Naive thymus-derived CD4-positive, alpha-beta T cell (primary cell): ENCODE measurements at regions not wholly inside any gene's neighbourhood (a gene's known extent, or its start where the extent isn't known, plus 50 kb on each side); places are given as distances from the start of the nearest gene placed in this dataset.
A peak's percentile ranks its signal among the peaks of the same experiment; 100 is the strongest.
"Not testable (repeated sequence)": the region's sequence is repeated elsewhere in the genome, so short reads cannot be mapped to it uniquely, and the experiment has no call there.

ENCODE experiments used
- ATAC-seq: fragments of 150-1000 bp; cut with Tn5 transposase; 2 replicates; pipeline ENCODE4 v1.10.0; 2021; ENCODE audit warnings: mild to moderate bottlenecking, moderate library complexity
- CTCF ChIA-PET: fragments of 350-600 bp; sonication (Branson Sonifier 250); formaldehyde crosslinking; loops from one replicate; lab custom pipeline; 2021; ENCODE audit warnings: antibody characterized with exemption; lab: Charles Lee
- POLR2A ChIA-PET: fragments of 350-600 bp; sonication (Branson Sonifier 250); formaldehyde crosslinking; loops from one replicate; lab custom pipeline; 2021; ENCODE audit warnings: antibody characterized with exemption, inconsistent platforms; lab: Charles Lee
- DNase-seq, 9 donors: peaks; one replicate each; pipeline versions ENCODE4 v3.0.0 to v3.0.0-alpha.2; 2020 to 2022; ENCODE audit warnings: mixed read lengths in 1 of 9
- H3K27ac ChIP-seq: one replicate; pipeline ENCODE4 v1.7.0; 2013; ENCODE audit warnings: mild to moderate bottlenecking, low read depth, low read length, moderate library complexity
- H3K27me3 ChIP-seq, 2 donors: one replicate each; pipeline ENCODE4 v1.7.0; 2013; ENCODE audit warnings: low read length in 2 of 2, mild to moderate bottlenecking in 2 of 2, moderate library complexity in 2 of 2; ENCODE audit not compliant: control insufficient read depth in 2 of 2, insufficient read depth in 2 of 2
- H3K36me3 ChIP-seq, 3 experiments: 1 replicate in 2 of 3; 2 replicates in 1 of 3; pipeline ENCODE4 v1.7.0; 2013; ENCODE audit warnings: low read length in 3 of 3, mild to moderate bottlenecking in 3 of 3, moderate library complexity in 1 of 3; ENCODE audit not compliant: insufficient read depth in 3 of 3, control insufficient read depth in 2 of 3
- H3K4me1 ChIP-seq, 2 donors: one replicate each; pipeline ENCODE4 v1.7.0; 2013; ENCODE audit warnings: low read length in 2 of 2, mild to moderate bottlenecking in 2 of 2, moderate library complexity in 1 of 2; ENCODE audit not compliant: control insufficient read depth in 2 of 2, insufficient read depth in 2 of 2
- H3K4me3 ChIP-seq: 2 replicates; pipeline ENCODE4 v1.7.0; 2013; ENCODE audit warnings: mild to moderate bottlenecking, low read length
- H3K9me3 ChIP-seq, 3 experiments: 1 replicate in 2 of 3; 2 replicates in 1 of 3; pipeline ENCODE4 v1.7.0; 2013; ENCODE audit warnings: low read length in 3 of 3; ENCODE audit not compliant: control insufficient read depth in 2 of 3
- H3K27ac Mint-ChIP-seq, 9 donors: one replicate each; pipeline ENCODE4 v1.8.0; 2020 to 2022; ENCODE audit warnings: mixed read lengths in 9 of 9, mild to moderate bottlenecking in 8 of 9, moderate library complexity in 5 of 9, inconsistent platforms in 2 of 9
- H3K27me3 Mint-ChIP-seq, 5 donors: one replicate each; pipeline ENCODE4 v1.8.0; 2021 to 2022; ENCODE audit warnings: mixed read lengths in 5 of 5, mild to moderate bottlenecking in 1 of 5
- H3K36me3 Mint-ChIP-seq, 5 donors: one replicate each; pipeline ENCODE4 v1.8.0; 2020 to 2022; ENCODE audit warnings: mixed read lengths in 5 of 5, mild to moderate bottlenecking in 3 of 5, inconsistent platforms in 1 of 5
- H3K4me1 Mint-ChIP-seq, 7 donors: one replicate each; pipeline ENCODE4 v1.8.0; 2020 to 2022; ENCODE audit warnings: mixed read lengths in 7 of 7, mild to moderate bottlenecking in 3 of 7, inconsistent platforms in 1 of 7
- H3K4me3 Mint-ChIP-seq, 10 donors: one replicate each; pipeline ENCODE4 v1.8.0; 2020 to 2022; ENCODE audit warnings: mild to moderate bottlenecking in 10 of 10, mixed read lengths in 10 of 10, moderate library complexity in 6 of 10, inconsistent platforms in 2 of 10
- H3K9me3 Mint-ChIP-seq, 11 donors: one replicate each; pipeline ENCODE4 v1.8.0; 2020 to 2022; ENCODE audit warnings: mixed read lengths in 11 of 11, mild to moderate bottlenecking in 4 of 11, inconsistent platforms in 1 of 11, moderate library complexity in 1 of 11
- intact Hi-C, 2 donors: fragments of 100-400 bp; cut with micrococcal nuclease; formaldehyde crosslinking; loops; one replicate each; pipeline ENCODE4 v1.15.1; 2023

DNA sequence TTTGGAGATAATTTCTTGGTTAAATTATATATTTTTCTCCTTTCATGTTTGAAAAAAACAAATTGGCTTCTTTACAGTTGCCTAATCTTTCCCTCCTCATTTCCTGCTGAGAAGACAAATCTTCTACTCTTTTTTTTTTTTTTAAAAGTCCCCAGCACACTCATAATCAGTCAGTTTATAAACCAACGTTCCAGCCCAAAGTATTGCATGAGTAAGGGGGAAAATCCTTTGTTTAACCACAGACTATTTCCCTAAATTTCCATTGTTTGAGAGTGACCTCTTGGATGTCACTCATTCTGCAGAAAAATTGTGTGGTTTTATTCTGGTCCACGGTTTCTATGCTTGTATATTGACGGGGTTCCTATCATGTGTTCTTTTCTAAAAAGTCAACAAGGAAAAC lies 55.1 kb upstream of the TLR4 start:
- H3K36me3 Mint-ChIP-seq = no peaks in the 10 kb centered on the region
- CTCF ChIA-PET = no interaction called here

DNA sequence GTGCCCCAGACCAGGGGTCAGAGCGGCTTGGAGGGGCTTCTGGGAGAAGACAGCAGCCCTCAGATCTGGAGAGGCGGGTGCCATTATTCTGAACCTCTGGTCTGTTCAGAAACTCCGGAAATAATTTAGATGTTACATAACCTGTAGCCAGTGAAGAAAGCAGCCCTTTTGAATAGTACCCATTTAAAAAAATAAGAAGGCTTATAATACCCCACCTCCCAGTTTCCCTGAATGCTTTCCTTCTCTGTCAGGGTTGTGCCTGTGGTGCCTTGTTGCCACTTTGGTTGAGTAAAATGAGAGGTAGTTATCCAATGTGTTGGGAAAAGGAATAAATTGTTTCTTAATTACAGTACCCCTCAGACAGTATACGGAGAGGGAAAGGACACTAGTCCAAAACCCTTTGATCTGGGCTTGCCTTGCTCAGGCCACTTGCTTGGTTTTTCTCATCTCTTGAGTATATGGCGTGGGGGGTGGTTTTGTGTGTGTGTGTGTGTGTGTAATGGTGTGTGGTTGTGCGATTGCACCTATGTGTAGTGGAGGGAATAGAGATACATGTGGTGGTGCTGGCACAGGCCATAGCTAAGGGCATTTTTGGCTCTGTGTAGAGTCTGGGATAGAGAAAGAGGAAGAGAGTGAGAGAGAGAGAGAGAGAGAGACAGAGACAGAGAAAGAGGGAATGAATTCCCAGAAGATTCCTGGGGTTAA lies 59.1 kb upstream of the TLR4 start:
- Histone ChIP-seq H3K4me3 (no peak overlapping the region), H3K9me3 (no peaks in the 10 kb centered on the region), H3K27ac (no peak overlapping the region), H3K36me3 (no peaks in the 10 kb centered on the region), H3K4me1 (no peaks in the 10 kb centered on the region), H3K27me3 (peaks cover 0 to 3% of the 10 kb centered on the region in 2 donors)
- peak; percentile 29 for ATAC-seq
- CTCF ChIA-PET = no interaction called here
- intact Hi-C loops = loop anchor here in 1 of 2 donors (1.0 to 10.0 kb wide), 2 partner anchors 138 to 1720 kb away; partner anchors contain the start of gene BRINP1
- DNase-seq = no peak
- POLR2A ChIA-PET = no interaction called here
- Mint-ChIP-seq H3K4me3 (peak overlapping the region in 6 of 10 donors; percentile 4 to 65 (median 31)), H3K36me3 (no peaks in the 10 kb centered on the region), H3K27ac (peak overlapping the region in 1 of 9 donors; percentile 19), H3K27me3 (peaks cover 28 to 65% (median 45%) of the 10 kb centered on the region in 5 donors), H3K9me3 (peaks cover 0 to 3% (median 0%) of the 10 kb centered on the region in 11 donors), H3K4me1 (peaks cover 5 to 12% (median 9%) of the 10 kb centered on the region in 7 donors)

More for the DNA sequence above, 55.1 kb upstream of the TLR4 start:
- ATAC-seq = no peak
- Histone ChIP-seq H3K9me3 (no peaks in the 10 kb centered on the region), H3K27me3 (no peaks in the 10 kb centered on the region), H3K27ac (no peak overlapping the region), H3K4me3 (no peak overlapping the region), H3K4me1 (no peaks in the 10 kb centered on the region), H3K36me3 (no peaks in the 10 kb centered on the region)
- Mint-ChIP-seq H3K9me3 (peaks cover 0 to 2% (median 0%) of the 10 kb centered on the region in 11 donors), H3K27me3 (peaks cover 12 to 49% (median 33%) of the 10 kb centered on the region in 5 donors), H3K27ac (no peak overlapping the region), H3K4me3 (no peak overlapping the region), H3K4me1 (peaks cover 5 to 12% (median 8%) of the 10 kb centered on the region in 7 donors)
- POLR2A ChIA-PET = no interaction called here
- DNase-seq = no peak
- intact Hi-C loops = loop anchor here in 1 of 2 donors (10.0 kb wide), 1 partner anchor 1716 kb away; the partner anchor contains the start of gene BRINP1

DNA sequence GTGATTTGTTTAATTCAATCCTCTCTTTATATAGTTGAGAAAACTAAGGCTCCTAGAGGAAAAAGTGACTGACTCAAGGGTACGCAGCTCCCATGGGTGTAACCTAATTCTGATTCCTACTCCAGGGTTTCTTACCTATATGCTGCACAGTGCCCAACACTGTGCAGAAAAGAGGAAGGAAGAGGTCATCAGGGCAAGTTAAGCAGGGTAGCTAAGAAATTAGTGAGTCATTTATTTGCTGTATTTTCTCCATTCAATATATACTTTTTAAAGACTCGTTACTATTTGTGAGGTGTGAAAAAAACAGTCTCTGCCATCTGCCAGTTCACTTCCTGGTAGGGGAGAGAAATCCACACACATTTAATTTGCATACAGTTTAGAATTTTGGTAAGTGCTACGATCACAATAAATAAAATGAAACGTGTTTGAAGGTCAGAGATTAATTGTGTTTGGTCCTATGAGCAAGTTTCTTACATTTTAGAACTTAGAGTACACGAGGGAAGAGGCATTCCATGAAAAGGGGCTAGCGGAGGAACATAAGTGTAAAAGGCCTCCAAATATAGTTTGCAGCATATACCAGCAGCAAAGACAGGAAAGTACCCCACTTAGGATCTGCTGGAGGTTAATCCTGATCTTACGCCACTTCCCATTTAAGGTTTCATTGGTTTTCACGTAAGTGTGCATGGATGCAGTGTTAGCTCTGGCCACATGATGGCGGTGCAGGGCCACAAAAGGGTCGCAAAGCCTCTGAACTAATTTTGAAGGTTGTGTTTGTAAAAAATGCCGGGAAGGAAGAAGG lies 59.9 kb upstream of the TLR4 start:
- Histone ChIP-seq H3K9me3 (no peaks in the 10 kb centered on the region), H3K27ac (no peak overlapping the region), H3K4me3 (no peak overlapping the region), H3K36me3 (no peaks in the 10 kb centered on the region), H3K4me1 (no peaks in the 10 kb centered on the region), H3K27me3 (peaks cover 0 to 3% of the 10 kb centered on the region in 2 donors)
- ChIA-PET POLR2A (no interaction called here), CTCF (no interaction called here)
- intact Hi-C loops = loop anchor here in 1 of 2 donors (1.0 to 10.0 kb wide), 2 partner anchors 139 to 1720 kb away; partner anchors contain the start of gene BRINP1
- peak overlapping the region in 1 of 9 donors; percentile 19 for H3K27ac Mint-ChIP-seq
- peak overlapping the region in 6 of 10 donors; percentile 4 to 65 (median 31) for H3K4me3 Mint-ChIP-seq
- peaks cover 0 to 2% (median 0%) of the 10 kb centered on the region in 11 donors for H3K9me3 Mint-ChIP-seq
- no peaks in the 10 kb centered on the region for H3K36me3 Mint-ChIP-seq
- ATAC-seq (peak; percentile 85), DNase-seq (peak; percentile 8 to 58 (median 19))
- H3K27me3 Mint-ChIP-seq = peaks cover 28 to 57% (median 39%) of the 10 kb centered on the region in 5 donors
- peaks cover 5 to 12% (median 9%) of the 10 kb centered on the region in 7 donors for H3K4me1 Mint-ChIP-seq

DNA sequence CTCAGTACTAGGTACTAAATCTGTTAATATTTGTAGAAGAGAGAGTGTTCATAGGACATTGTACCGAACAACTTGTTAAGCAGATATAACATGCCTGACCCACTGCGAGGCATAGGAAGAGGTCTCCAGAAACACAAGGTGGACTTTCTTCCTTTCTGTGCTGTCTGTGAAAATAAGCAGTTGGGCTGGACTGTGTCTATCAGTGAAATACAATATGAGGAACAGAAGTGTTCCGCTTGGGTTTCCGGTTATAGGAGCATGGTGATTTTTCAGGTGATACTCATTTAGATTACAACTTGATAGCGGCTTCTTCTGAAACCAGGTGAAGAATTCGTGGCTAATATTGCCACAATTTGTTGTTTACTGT lies 60.9 kb upstream of the TLR4 start:
- Mint-ChIP-seq H3K36me3 (no peaks in the 10 kb centered on the region), H3K4me1 (peaks cover 5 to 12% (median 9%) of the 10 kb centered on the region in 7 donors), H3K9me3 (peaks cover 0 to 2% (median 0%) of the 10 kb centered on the region in 11 donors), H3K4me3 (no peak overlapping the region), H3K27me3 (peaks cover 28 to 53% (median 34%) of the 10 kb centered on the region in 5 donors), H3K27ac (no peak overlapping the region)
- intact Hi-C loops = loop anchor here in 1 of 2 donors (10.0 kb wide), 1 partner anchor 1722 kb away; the partner anchor contains the start of gene BRINP1
- H3K27me3 ChIP-seq = peaks cover 0 to 3% of the 10 kb centered on the region in 2 donors
- no peaks in the 10 kb centered on the region for H3K36me3 ChIP-seq
- no peaks in the 10 kb centered on the region for H3K4me1 ChIP-seq
- DNase-seq = no peak
- ATAC-seq = no peak
- H3K9me3 ChIP-seq = no peaks in the 10 kb centered on the region
- H3K4me3 ChIP-seq = no peak overlapping the region
- CTCF ChIA-PET = no interaction called here
- POLR2A ChIA-PET = no interaction called here
- no peak overlapping the region for H3K27ac ChIP-seq

DNA sequence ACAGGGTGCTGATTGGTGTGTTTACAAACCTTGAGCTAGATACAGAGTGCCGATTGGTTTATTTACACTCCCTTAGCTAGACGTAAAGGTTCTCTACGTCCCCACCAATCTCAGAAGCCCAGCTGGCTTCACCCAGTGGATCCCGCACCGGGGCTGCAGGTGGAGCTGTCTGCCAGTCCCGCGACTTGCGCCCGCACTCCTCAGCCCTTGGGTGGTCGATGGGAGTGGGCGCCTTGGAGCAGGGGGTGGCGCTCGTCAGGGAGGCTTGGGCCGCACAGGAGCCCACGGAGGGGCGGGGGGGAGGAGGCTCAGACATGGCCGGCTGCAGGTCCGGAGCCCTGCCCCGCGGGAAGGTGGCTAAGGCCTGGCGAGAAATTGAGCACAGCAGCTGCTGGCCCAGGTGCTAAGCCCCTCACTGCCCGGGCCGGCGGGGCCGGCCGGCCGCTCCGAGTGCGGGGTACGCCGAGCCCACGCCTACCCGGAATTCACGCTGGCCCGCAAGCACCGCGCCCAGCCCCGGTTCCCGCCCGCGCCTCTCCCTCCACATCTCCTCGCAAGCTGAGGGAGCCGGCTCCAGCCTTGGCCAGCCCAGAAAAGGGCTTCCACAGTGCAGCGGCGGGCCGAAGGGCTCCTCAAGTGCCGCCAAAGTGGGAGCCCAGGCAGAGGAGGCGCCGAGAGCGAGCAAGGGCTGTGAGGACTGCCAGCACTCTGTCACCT lies 61.5 kb upstream of the TLR4 start:
- H3K9me3 Mint-ChIP-seq, H3K9me3 ChIP-seq, POLR2A ChIA-PET: not testable (repeated sequence)

DNA sequence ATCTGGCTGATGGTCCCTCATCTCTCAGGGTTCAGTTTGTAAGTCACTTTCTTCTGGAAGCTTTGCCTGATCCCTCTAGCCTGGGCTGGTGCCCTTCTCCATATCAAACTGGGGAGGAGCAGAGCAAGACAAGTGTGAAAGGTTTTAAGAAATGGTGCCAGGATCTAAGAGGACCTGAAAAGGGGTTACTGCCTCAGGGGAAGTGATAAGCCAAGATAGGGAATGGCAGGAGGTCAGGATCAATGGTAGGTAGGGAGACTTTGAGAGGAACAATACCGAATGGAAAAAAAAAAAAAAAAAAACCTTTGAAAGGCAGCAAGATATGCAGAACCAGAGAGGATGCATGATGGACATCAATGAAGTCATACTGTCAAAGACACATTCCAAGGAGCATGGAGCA lies 67.5 kb upstream of the TLR4 start:
- Histone ChIP-seq H3K27me3 (no peaks in the 10 kb centered on the region), H3K4me1 (no peaks in the 10 kb centered on the region), H3K4me3 (no peak overlapping the region), H3K27ac (no peak overlapping the region), H3K9me3 (no peaks in the 10 kb centered on the region), H3K36me3 (no peaks in the 10 kb centered on the region)
- intact Hi-C loops = no loop called here
- Mint-ChIP-seq H3K27me3 (peaks cover 0 to 12% (median 9%) of the 10 kb centered on the region in 5 donors), H3K4me1 (no peaks in the 10 kb centered on the region), H3K9me3 (peaks cover 0 to 9% (median 0%) of the 10 kb centered on the region in 11 donors), H3K36me3 (no peaks in the 10 kb centered on the region), H3K4me3 (no peak overlapping the region), H3K27ac (no peak overlapping the region)
- no peak for ATAC-seq
- CTCF ChIA-PET = no interaction called here
- no peak for DNase-seq
- POLR2A ChIA-PET = no interaction called here

More for the DNA sequence above, 61.5 kb upstream of the TLR4 start:
- intact Hi-C loops = loop anchor here in 1 of 2 donors (10.0 kb wide), 1 partner anchor 1722 kb away; the partner anchor contains the start of gene BRINP1
- DNase-seq, H3K27me3 ChIP-seq, H3K4me3 ChIP-seq, CTCF ChIA-PET, ATAC-seq, H3K27ac ChIP-seq, H3K36me3 Mint-ChIP-seq, H3K4me3 Mint-ChIP-seq, H3K27ac Mint-ChIP-seq, H3K36me3 ChIP-seq, H3K4me1 ChIP-seq: not testable (repeated sequence)
- peaks cover 28 to 53% (median 34%) of the 10 kb centered on the region in 5 donors for H3K27me3 Mint-ChIP-seq
- peaks cover 5 to 12% (median 9%) of the 10 kb centered on the region in 7 donors for H3K4me1 Mint-ChIP-seq
